GM21528 (cell line): ENCODE measurements at regions not wholly inside any gene's neighbourhood (a gene's known extent, or its start where the extent isn't known, plus 50 kb on each side); places are given as distances from the start of the nearest gene placed in this dataset.

Experiments used
- ATAC-seq: cut with Tn5 transposase; IDR thresholded peaks from one replicate; pipeline ENCODE4 v1.9.1; 2021; ENCODE audit warnings: mild to moderate bottlenecking, moderate library complexity; ENCODE audit not compliant: unreplicated experiment, low FRiP score

DNA sequence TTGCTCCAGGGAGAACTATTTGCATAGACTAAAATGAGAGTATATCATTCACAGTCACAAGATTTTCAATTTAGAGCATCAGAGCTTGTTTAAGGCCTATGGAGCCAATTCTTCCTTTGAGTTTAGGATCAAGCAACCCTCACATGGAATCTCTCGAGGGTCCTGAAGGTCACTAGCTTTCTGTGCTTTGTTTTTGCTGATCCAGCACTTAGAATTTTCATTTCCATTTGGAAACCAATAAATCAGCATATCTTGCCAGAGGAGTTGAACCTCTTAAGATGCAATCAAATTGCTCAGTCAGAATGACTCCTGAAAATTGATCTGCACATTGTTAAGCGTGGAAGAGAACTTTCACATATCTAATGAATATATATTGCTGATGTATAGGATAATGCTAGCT, 1039.6 kb downstream of the PDHA2 start:
- ATAC-seq = no peak

DNA sequence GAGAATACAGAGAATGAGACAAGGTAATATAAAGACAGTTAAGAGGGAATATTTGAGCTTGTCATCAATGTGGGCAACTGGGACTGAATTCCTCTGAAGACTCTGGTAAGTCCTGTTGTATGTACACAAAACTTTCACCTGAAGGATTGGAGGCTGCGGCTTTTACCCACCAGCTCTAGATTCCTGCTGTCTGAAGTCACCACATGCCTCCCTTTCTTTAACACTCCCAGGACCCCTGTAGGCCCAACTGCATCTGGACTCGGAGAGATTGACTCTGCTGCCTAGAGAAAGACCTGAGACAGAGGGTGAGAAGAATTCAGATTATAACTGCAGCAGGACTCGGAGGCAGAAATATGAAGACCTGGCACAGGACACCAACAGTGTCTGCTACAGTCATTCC, 1048.0 kb downstream of the PDHA2 start:
- ATAC-seq = no peak

DNA sequence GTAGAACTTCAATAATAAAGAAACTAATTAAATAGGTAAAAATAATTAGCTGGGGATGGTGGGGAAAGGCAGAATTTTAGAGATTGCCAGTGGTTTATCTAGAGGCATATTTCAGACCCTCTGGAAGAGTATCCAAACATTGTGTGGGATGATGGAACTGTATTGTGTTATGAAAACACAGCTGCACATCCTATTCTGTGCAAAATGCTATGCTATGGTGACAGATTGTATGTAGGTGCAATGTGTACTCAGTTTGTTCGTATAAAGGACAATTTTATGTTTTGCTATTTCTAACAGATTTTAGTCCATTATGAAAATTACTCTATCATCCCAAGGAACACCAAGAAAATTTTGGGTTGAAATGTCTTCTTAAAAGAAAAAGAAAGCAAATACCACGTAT, 1054.7 kb downstream of the PDHA2 start:
- no peak for ATAC-seq

- ATAC-seq = no peak
These were observed 1055.9 kb downstream of the PDHA2 start for GRCh38 chr4:96895826-96896225.

DNA sequence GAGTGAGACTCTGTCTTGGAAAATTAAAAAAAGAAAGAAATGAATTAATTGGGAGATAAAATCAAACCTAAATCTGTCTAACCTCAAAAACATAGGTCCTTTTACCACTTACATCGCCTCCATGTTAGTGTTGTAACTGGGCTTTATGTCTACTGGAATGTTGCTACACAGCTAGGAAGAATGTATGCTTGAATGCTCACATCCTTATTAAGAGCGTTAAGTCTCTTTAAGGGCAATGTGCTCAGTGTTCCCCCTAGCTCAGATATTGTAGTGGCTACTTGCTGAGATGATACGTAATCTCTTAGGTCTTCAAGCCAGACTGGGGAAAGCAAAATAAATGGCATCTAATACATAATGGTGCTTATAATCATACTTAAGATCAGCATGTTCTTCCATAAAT, 1072.8 kb downstream of the PDHA2 start:
- ATAC-seq = no peak

GRCh38 chr4:96913441-96914080, 1073.7 kb downstream of the PDHA2 start:
- ATAC-seq = no peak

GRCh38 chr4:96916711-96917110, 1076.8 kb downstream of the PDHA2 start:
- ATAC-seq = no peak

DNA sequence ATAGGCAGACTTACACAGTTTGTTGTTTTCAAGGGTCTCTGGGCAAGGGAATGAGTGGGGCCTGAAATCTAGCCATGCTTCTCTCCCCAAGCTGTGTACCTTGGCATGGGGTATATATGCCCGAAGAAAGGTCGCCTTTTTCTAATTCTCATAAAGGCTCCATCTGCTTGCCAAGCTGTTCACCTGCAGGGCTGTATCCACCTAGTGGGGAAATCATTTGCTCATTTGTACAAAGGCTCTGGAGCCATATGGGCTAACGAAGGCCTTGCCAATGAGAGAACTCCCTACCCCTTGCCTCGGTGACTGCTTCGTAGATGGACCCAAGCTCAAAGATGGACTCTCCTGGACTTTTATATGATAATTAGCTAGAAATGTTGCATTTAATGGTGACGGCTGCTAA, 1097.0 kb downstream of the PDHA2 start:
- no peak for ATAC-seq

DNA sequence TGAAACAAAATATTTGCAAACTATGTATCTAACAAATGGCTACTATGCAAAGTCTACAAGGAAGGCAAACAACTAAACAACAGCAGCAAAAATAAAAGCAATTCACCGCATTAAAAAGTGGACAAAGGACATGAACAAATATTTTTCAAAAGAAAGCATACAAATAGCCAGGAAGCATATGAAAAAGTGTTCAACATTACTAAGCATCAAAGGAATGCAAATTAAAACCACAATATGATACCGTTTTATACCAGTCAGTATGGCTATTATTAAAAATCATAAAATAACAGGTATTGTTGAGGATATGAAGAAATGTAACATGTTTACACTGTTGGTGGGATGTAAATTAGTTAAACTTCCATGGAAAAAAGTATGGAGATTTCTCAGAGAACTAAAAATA, 1106.7 kb downstream of the PDHA2 start:
- ATAC-seq = no peak

DNA sequence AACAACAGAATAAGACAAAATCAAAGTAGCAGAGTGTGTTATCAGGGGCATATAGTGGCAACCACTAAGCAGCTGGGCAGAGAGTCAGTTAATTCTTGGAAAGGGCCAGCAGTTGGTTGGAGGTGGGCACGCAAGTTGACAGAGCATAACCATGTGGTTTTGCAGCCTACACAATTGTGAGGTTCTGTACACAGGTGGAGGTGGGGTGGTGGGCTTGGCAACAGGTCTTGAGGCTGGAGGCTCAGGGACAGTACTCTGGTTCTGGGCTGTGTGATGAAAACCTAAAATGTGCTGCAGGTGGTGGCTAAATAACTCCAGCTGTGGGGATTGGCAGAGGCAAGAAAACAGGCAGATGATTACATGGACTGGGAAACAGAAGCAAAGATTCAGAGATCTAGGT, 1112.7 kb downstream of the PDHA2 start:
- no peak for ATAC-seq

GRCh38 chr4:96955226-96955625, 1115.3 kb downstream of the PDHA2 start:
- no peak for ATAC-seq

GRCh38 chr4:96955691-96956090, 1115.8 kb downstream of the PDHA2 start:
- ATAC-seq = no peak

DNA sequence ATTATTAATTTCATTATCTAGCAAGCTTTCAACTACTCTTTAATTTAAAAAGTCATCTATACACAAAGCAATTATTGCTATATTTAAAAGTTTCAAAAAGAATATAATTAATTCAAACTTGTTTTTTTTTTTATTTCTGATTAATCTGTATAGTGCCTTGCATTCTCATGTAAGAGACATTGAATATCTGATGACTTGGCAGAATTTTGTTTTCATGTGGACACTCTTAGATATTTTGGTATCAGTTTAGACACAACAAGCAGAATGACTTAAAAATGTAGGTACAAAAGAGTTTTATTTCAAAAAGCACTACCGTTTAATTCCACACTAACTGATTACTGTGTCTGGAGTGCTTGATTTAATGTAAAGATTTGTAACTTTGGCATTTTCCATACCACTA, 1129.6 kb downstream of the PDHA2 start:
- no peak for ATAC-seq

- no peak for ATAC-seq
These were observed 1133.0 kb downstream of the PDHA2 start for GRCh38 chr4:96972920-96973319.

- ATAC-seq = no peak
These were observed 1134.4 kb downstream of the PDHA2 start for GRCh38 chr4:96974295-96974694.

DNA sequence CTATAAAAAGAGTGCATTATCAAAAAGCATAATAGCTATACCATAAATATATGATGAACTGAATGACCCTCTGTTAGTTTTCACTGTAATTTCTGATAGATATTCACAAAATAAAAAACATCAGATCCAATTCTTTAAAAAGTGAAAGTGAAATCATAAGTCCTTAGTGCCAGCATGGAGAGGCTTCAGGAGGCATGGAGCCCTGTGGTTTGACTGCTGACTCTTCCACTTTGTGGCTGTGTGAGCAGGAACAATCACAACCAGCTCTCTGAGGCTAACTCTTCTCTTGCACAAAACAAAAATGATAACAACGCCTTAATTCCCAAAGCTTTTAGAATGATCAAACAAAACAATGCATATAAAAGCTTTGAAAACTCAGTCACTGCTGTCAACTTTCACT, 1143.9 kb downstream of the PDHA2 start:
- ATAC-seq = no peak

GRCh38 chr4:96986816-96987215, 1146.9 kb downstream of the PDHA2 start:
- ATAC-seq = no peak

DNA sequence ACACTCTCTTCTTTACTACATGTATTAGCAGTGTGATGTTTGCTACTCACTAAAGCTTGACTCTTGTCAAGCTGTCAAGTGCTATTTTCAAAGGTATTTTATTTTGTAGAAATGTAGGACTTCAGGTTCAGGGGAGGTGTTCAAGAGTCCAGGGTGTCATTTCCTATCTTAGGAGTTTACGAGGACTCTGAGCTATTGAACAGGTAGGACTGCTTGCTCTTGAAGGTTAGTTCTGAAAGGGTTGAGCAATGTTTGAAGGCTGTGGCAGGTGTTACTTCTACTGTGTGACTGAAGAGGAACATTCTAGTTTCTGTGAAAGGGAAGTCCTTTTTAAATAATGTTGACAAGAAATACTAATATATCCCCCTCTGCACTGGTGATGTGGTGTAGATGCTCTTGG, 1151.2 kb downstream of the PDHA2 start:
- ATAC-seq = no peak

GRCh38 chr4:96992443-96992842, 1150.8 kb downstream of the STPG2 start:
- no peak for ATAC-seq

DNA sequence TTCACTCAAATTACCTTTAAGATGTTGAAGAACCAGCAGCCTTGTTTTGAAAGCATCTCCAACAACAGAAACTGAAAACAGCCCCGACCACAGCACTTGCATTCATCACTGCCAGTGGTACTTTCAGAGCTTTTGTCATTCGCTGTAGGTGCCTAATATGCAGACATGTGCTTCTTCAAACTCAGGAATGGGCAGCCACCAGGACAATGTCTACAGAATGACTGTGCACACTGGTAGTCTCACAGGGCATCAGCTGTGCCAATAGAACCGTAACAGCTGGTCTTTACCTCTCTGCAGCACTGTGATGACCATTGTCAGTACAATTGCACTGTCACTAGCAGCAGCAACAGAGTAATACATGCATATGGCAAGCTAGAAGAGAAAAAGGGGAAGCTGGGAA, 1149.7 kb downstream of the STPG2 start:
- ATAC-seq = no peak

DNA sequence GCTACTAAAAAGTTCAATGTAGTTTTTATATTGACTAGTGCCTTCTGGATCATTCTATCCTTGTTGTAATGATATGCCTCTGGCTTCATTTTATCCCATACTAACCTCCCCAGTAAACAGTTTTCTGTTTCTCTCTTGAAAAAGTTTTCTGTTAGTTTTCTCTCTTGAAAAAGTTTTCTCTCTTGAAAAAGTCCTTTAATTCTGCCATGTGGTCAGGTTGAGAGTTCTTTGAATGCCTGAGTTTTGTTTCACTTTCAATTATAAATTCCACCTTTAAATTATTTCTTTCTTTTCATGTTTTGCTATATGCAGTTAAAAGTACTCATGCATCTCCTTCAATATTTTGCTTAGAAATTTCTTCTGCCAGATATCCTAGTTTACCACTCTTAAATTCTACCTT, 1139.6 kb downstream of the STPG2 start:
- ATAC-seq = no peak

- no peak for ATAC-seq
These were observed 1130.0 kb downstream of the STPG2 start for GRCh38 chr4:97013309-97013708.

DNA sequence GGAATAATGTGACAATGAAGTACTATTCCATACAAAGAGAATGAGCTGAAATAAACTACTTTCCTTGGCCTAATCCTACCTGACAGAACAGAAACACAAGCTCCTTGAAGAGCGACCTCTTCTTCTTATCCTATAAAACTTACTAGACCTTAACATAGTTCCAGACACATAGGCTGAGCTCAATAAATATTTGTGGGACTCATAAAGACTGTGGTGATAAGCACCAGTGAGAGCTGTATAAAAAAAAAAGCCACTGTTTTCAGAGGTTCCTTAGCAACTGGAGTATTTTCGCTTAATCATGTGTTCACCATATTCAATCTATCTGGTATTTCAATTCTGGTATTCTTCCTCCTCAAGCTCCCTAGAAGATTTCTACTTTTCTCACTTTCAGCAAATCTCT, 1129.6 kb downstream of the STPG2 start:
- ATAC-seq = no peak
